ENCODE measurements at regions not wholly inside any gene's neighbourhood (a gene's known extent, or its start where the extent isn't known, plus 50 kb on each side); places are given as distances from the start of the nearest gene placed in this dataset.

DNA sequence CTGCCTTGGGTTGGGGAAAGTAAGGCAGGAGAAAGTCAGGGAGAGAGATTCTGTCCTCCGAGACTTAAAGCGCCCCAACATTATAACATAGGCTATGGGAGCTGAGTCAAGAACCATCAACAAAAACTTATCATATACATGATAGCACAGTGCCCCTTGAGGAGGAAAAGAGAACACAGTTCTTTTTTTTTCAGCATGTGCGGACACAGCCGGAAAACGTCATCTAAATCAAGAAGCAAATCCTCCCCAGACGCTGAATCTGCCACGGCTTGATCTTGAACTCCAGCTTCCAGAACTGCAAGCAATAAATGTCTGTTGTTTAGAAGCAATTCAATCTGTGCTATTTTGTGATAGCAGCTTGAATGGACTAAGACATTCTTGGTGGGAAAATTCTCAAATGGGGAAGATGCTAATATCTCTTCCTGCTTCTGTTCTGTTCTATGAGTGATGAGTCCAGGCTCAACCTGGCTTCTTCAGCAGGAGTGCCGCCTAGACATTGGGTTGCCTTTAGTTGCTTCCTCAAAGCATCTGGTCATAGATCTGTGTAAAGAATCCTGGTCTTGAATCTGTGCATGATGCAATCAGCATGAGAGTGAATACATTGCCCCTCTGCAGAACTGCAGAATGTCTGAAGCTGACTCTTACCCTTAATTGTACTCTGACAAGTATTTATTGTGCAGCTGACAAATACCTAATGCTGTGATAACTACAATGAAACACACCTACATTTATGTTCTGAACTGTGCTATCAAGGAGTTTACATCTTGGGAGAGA, 549.8 kb upstream of the PRKX start:
- Histone ChIP-seq H3K4me2 (ENCODE audit: low read length) (no peak overlapping the region), H4K20me1 (ENCODE audit: insufficient read depth, low read length) (no peaks in the 10 kb centered on the region), H3K9me3 (ENCODE audit: insufficient read depth, low read depth, low read length) (no peaks in the 10 kb centered on the region), H3K36me3 (ENCODE audit: insufficient read depth, low read length) (no peaks in the 10 kb centered on the region), H3K79me2 (ENCODE audit: insufficient read depth, low read length) (no peaks in the 10 kb centered on the region), H3K9ac (ENCODE audit: low read length) (no peak overlapping the region), H3K27me3 (ENCODE audit: insufficient read depth, low read length) (no peaks in the 10 kb centered on the region), H3K4me3 (ENCODE audit: insufficient read depth, low read depth, low read length) (no peak overlapping the region), H3K27ac (ENCODE audit: low read depth, low read length) (no peak overlapping the region), H3K4me1 (ENCODE audit: insufficient read depth, low read length) (no peaks in the 10 kb centered on the region), H2AFZ (ENCODE audit: low read depth, low read length) (no peak overlapping the region)
- H3K36me3 Mint-ChIP-seq (ENCODE audit: low read depth, unreplicated experiment), result no peaks in the 10 kb centered on the region
- peaks cover 3% of the 10 kb centered on the region for H3K4me1 Mint-ChIP-seq (ENCODE audit: low read depth, unreplicated experiment)
- H3K27ac Mint-ChIP-seq (ENCODE audit: unreplicated experiment), result no peak overlapping the region
- H3K27me3 Mint-ChIP-seq (ENCODE audit: low read depth, unreplicated experiment), result no peaks in the 10 kb centered on the region
- H3K9me3 Mint-ChIP-seq (ENCODE audit: unreplicated experiment), result no peaks in the 10 kb centered on the region
- no peak for TF ChIP-seq EZH2 (IDR thresholded peaks at IDR 0.05; ENCODE audit: insufficient read depth, low read length)
- TF ChIP-seq, protein P1, sequence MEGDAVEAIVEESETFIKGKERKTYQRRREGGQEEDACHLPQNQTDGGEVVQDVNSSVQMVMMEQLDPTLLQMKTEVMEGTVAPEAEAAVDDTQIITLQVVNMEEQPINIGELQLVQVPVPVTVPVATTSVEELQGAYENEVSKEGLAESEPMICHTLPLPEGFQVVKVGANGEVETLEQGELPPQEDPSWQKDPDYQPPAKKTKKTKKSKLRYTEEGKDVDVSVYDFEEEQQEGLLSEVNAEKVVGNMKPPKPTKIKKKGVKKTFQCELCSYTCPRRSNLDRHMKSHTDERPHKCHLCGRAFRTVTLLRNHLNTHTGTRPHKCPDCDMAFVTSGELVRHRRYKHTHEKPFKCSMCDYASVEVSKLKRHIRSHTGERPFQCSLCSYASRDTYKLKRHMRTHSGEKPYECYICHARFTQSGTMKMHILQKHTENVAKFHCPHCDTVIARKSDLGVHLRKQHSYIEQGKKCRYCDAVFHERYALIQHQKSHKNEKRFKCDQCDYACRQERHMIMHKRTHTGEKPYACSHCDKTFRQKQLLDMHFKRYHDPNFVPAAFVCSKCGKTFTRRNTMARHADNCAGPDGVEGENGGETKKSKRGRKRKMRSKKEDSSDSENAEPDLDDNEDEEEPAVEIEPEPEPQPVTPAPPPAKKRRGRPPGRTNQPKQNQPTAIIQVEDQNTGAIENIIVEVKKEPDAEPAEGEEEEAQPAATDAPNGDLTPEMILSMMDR (IDR thresholded peaks at IDR 0.05; ENCODE audit: insufficient read depth, low read depth, low read length), result no peak
- DNase-seq (ENCODE audit: low read depth), result no peak
- H3K4me3 Mint-ChIP-seq (ENCODE audit: unreplicated experiment), result no peak overlapping the region
- peak; percentile 72 for FAIRE-seq

DNA sequence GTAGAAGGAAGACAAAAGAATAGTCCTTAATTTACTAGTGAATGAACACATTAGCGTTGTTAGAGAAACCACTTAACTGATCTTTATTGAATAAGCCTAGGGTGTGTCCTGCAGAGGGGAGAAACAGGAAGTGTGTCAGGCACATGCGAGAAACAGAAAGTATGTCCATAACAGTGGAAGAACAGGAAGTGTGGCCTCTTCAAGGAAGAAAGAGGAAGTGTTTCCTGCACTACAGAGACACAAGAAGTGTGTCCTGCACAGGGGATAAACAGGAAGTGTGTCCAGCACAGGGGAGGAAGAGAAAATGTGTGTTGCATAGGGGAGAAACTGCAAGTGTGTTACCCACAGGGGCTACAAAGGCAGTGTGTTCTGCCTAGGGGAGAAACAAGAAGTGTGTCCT, 539.6 kb upstream of the PRKX start:
- no peak for TF ChIP-seq EZH2 (IDR thresholded peaks at IDR 0.05; ENCODE audit: insufficient read depth, low read length)
- TF ChIP-seq, protein P1 (IDR thresholded peaks at IDR 0.05; ENCODE audit: insufficient read depth, low read depth, low read length), result no peak
- H3K27ac ChIP-seq (ENCODE audit: low read depth, low read length), result no peak overlapping the region
- H3K79me2 ChIP-seq (ENCODE audit: insufficient read depth, low read length), result no peaks in the 10 kb centered on the region
- no peaks in the 10 kb centered on the region for H3K36me3 Mint-ChIP-seq (ENCODE audit: low read depth, unreplicated experiment)
- H3K4me3 Mint-ChIP-seq (ENCODE audit: unreplicated experiment), result no peak overlapping the region
- peaks cover 7% of the 10 kb centered on the region for H3K9me3 Mint-ChIP-seq (ENCODE audit: unreplicated experiment)
- no peak overlapping the region for H2AFZ ChIP-seq (ENCODE audit: low read depth, low read length)
- no peaks in the 10 kb centered on the region for H3K4me1 Mint-ChIP-seq (ENCODE audit: low read depth, unreplicated experiment)
- H3K27me3 ChIP-seq (ENCODE audit: insufficient read depth, low read length), result no peaks in the 10 kb centered on the region
- no peaks in the 10 kb centered on the region for H3K27me3 Mint-ChIP-seq (ENCODE audit: low read depth, unreplicated experiment)
- no peaks in the 10 kb centered on the region for H4K20me1 ChIP-seq (ENCODE audit: insufficient read depth, low read length)
- no peak for DNase-seq (ENCODE audit: low read depth)
- H3K9ac ChIP-seq (ENCODE audit: low read length), result no peak overlapping the region
- H3K4me3 ChIP-seq (ENCODE audit: insufficient read depth, low read depth, low read length), result no peak overlapping the region
- H3K36me3 ChIP-seq (ENCODE audit: insufficient read depth, low read length), result no peaks in the 10 kb centered on the region
- H3K4me2 ChIP-seq (ENCODE audit: low read length), result no peak overlapping the region
- no peak overlapping the region for H3K27ac Mint-ChIP-seq (ENCODE audit: unreplicated experiment)
- no peaks in the 10 kb centered on the region for H3K9me3 ChIP-seq (ENCODE audit: insufficient read depth, low read depth, low read length)
- H3K4me1 ChIP-seq (ENCODE audit: insufficient read depth, low read length), result no peaks in the 10 kb centered on the region
- FAIRE-seq, result no peak

DNA sequence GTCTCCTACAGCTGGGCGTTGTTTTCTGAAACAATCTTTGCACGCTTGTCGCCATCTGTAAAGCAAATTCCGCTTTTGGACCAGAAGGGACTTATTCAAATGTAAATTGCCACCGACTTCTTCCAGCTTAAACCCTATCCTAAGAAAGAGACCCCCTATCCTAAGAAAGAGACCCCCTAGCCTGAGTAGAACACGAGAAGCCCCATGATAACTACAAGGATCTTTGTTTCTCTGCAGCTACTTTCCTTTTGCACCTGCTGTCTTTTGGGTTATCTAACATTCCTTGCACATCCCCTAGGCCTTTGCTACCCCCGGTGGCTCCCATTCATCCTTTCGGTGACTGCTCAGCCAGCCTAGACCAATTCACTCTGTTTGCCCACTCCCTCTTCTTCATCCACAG, 536.0 kb upstream of the PRKX start:
- peaks cover 5% of the 10 kb centered on the region for H3K9me3 Mint-ChIP-seq (ENCODE audit: unreplicated experiment)
- H3K36me3 ChIP-seq (ENCODE audit: insufficient read depth, low read length), result no peaks in the 10 kb centered on the region

More for the DNA sequence above, 536.0 kb upstream of the PRKX start:
- Histone ChIP-seq H3K79me2 (ENCODE audit: insufficient read depth, low read length) (no peaks in the 10 kb centered on the region), H2AFZ (ENCODE audit: low read depth, low read length) (no peak overlapping the region), H4K20me1 (ENCODE audit: insufficient read depth, low read length) (no peaks in the 10 kb centered on the region), H3K9ac (ENCODE audit: low read length) (no peak overlapping the region), H3K27ac (ENCODE audit: low read depth, low read length) (no peak overlapping the region), H3K4me3 (ENCODE audit: insufficient read depth, low read depth, low read length) (no peak overlapping the region), H3K27me3 (ENCODE audit: insufficient read depth, low read length) (no peaks in the 10 kb centered on the region), H3K4me2 (ENCODE audit: low read length) (no peak overlapping the region), H3K4me1 (ENCODE audit: insufficient read depth, low read length) (no peaks in the 10 kb centered on the region), H3K9me3 (ENCODE audit: insufficient read depth, low read depth, low read length) (no peaks in the 10 kb centered on the region)
- no peak for FAIRE-seq
- H3K36me3 Mint-ChIP-seq (ENCODE audit: low read depth, unreplicated experiment), result no peaks in the 10 kb centered on the region
- no peaks in the 10 kb centered on the region for H3K4me1 Mint-ChIP-seq (ENCODE audit: low read depth, unreplicated experiment)
- no peak overlapping the region for H3K27ac Mint-ChIP-seq (ENCODE audit: unreplicated experiment)
- no peak overlapping the region for H3K4me3 Mint-ChIP-seq (ENCODE audit: unreplicated experiment)
- TF ChIP-seq EZH2 (IDR thresholded peaks at IDR 0.05; ENCODE audit: insufficient read depth, low read length), result no peak
- TF ChIP-seq, protein P1 (IDR thresholded peaks at IDR 0.05; ENCODE audit: insufficient read depth, low read depth, low read length), result no peak
- no peaks in the 10 kb centered on the region for H3K27me3 Mint-ChIP-seq (ENCODE audit: low read depth, unreplicated experiment)
- no peak for DNase-seq (ENCODE audit: low read depth)

Data from astrocyte (in vitro differentiated cells and primary cell).